ENCODE measurements at regions not wholly inside any gene's neighbourhood (a gene's known extent, or its start where the extent isn't known, plus 50 kb on each side); places are given as distances from the start of the nearest gene placed in this dataset.

GRCh38 chr10:94043431-94043990 lies 49.8 kb downstream of the PLCE1 start:
- H3K4me3 ChIP-seq (ENCODE audit: low read depth, low read length): no peak overlapping the region
- DNase-seq (ENCODE audit: low read depth): no peak
- TF ChIP-seq CTCF (IDR thresholded peaks at IDR 0.05; ENCODE audit: insufficient read depth, low read depth, low read length, missing control alignments): no peak

- H3K4me3 ChIP-seq (ENCODE audit: low read depth, low read length): no peak overlapping the region
- DNase-seq (ENCODE audit: low read depth): no peak
- no peak for TF ChIP-seq CTCF (IDR thresholded peaks at IDR 0.05; ENCODE audit: insufficient read depth, low read depth, low read length, missing control alignments)
Observed at GRCh38 chr10:94046098-94046497, 52.4 kb downstream of the PLCE1 start.

GRCh38 chr10:94047293-94047692 lies 53.6 kb downstream of the PLCE1 start:
- DNase-seq (ENCODE audit: low read depth): no peak
- no peak for TF ChIP-seq CTCF (IDR thresholded peaks at IDR 0.05; ENCODE audit: insufficient read depth, low read depth, low read length, missing control alignments)
- no peak overlapping the region for H3K4me3 ChIP-seq (ENCODE audit: low read depth, low read length)

- no peak for TF ChIP-seq CTCF (IDR thresholded peaks at IDR 0.05; ENCODE audit: insufficient read depth, low read depth, low read length, missing control alignments)
- H3K4me3 ChIP-seq (ENCODE audit: low read depth, low read length): no peak overlapping the region
- DNase-seq (ENCODE audit: low read depth): no peak
Observed at GRCh38 chr10:94049911-94050310, 56.2 kb downstream of the PLCE1 start.

GRCh38 chr10:94052281-94052680 lies 58.5 kb downstream of the PLCE1 start:
- TF ChIP-seq CTCF (IDR thresholded peaks at IDR 0.05; ENCODE audit: insufficient read depth, low read depth, low read length, missing control alignments): no peak
- DNase-seq (ENCODE audit: low read depth): no peak
- no peak overlapping the region for H3K4me3 ChIP-seq (ENCODE audit: low read depth, low read length)

- H3K4me3 ChIP-seq (ENCODE audit: low read depth, low read length): no peak overlapping the region
- no peak for TF ChIP-seq CTCF (IDR thresholded peaks at IDR 0.05; ENCODE audit: insufficient read depth, low read depth, low read length, missing control alignments)
- DNase-seq (ENCODE audit: low read depth): no peak
Observed at GRCh38 chr10:94052866-94053791, 59.4 kb downstream of the PLCE1 start.
